ENCODE measurements at regions not wholly inside any gene's neighbourhood (a gene's known extent, or its start where the extent isn't known, plus 50 kb on each side); places are given as distances from the start of the nearest gene placed in this dataset.

GRCh38 chr2:8004250-8004681, 677.6 kb upstream of the ID2 start:
- TF ChIP-seq CTCF (IDR thresholded peaks at IDR 0.05 in 4 of 5, conservative IDR thresholded peaks at IDR 0.05 in 1 of 5) (no peak), POLR2A (IDR thresholded peaks at IDR 0.05) (no peak)
